GM13976 (cell line): ENCODE measurements at regions not wholly inside any gene's neighbourhood (a gene's known extent, or its start where the extent isn't known, plus 50 kb on each side); places are given as distances from the start of the nearest gene placed in this dataset.

Experiments used
- DNase-seq: peaks from one replicate; pipeline ENCODE4 v3.0.0; 2012; ENCODE audit warnings: low spot score
- in situ Hi-C: fragments of 300-500 bp; cut with MboI; formaldehyde crosslinking; loops from one replicate; pipeline ENCODE4 v1.12.0; 2022; ENCODE audit warnings: low sequenced_read_pairs, mixed read lengths, inconsistent platforms; ENCODE audit not compliant: unreplicated experiment
- TF ChIP-seq, protein P1 (sequence below): IDR thresholded peaks from 2 replicates; pipeline ENCODE4 v1.5.1; 2012; ENCODE audit warnings: borderline replicate concordance, mild to moderate bottlenecking; ENCODE audit not compliant: insufficient read depth; ENCODE audit errors: extremely low read depth, missing control alignments, control extremely low read depth

DNA sequence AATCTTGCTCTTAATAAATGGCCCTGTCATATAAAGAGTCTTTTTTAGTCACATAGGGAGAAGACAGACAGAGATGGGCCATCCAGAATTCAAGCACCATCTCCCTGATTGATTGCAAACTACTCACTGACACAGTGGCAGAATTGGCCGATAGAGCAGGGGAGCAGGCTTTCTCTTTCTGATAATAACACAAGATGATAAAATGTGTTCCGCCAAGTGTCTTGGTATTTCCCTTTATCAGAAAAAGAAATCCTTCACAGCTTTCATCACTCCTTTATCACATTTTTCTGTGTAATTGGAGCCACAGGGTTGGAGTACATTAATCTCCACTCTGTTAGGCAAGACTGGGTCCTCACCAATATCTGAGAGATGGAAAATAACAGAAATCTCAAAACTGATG lies 406.0 kb downstream of the TMEM135 start:
- TF ChIP-seq, protein P1, sequence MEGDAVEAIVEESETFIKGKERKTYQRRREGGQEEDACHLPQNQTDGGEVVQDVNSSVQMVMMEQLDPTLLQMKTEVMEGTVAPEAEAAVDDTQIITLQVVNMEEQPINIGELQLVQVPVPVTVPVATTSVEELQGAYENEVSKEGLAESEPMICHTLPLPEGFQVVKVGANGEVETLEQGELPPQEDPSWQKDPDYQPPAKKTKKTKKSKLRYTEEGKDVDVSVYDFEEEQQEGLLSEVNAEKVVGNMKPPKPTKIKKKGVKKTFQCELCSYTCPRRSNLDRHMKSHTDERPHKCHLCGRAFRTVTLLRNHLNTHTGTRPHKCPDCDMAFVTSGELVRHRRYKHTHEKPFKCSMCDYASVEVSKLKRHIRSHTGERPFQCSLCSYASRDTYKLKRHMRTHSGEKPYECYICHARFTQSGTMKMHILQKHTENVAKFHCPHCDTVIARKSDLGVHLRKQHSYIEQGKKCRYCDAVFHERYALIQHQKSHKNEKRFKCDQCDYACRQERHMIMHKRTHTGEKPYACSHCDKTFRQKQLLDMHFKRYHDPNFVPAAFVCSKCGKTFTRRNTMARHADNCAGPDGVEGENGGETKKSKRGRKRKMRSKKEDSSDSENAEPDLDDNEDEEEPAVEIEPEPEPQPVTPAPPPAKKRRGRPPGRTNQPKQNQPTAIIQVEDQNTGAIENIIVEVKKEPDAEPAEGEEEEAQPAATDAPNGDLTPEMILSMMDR: no peak
- DNase-seq: no peak
- in situ Hi-C loops: no loop called here

DNA sequence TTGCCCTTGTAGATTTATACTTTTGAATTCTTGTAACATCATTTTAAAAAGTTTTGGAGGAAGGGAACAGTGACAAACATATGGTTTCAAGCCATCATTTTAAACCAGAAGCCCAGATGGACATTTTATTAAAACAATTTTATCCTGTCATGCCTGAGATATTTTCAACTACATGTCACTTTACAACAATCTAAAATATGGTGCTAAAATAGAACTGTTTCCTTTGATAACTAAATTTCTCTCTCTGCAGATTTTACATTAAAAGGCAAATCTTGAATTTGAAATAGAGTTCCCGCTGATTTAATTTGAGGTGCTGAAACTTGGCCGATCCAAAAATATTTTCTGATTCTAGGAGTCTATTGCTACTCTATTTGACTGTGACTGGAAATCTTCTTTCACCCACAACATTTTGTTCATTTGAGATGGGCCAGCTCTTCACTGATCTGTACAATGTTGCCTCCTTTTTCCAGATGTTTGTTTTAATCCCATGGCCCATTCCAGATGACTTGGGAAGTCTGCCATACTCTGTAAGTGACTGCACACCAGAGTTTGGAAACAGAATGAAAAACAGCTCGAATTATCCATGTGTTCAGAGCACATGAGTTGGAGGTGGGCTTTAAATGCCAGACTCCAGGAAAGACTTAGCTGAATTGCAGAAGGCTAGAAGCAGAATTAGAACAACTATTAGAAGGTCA lies 402.5 kb downstream of the TMEM135 start:
- in situ Hi-C loops: no loop called here
- DNase-seq: no peak
- TF ChIP-seq, protein P1: no peak

DNA sequence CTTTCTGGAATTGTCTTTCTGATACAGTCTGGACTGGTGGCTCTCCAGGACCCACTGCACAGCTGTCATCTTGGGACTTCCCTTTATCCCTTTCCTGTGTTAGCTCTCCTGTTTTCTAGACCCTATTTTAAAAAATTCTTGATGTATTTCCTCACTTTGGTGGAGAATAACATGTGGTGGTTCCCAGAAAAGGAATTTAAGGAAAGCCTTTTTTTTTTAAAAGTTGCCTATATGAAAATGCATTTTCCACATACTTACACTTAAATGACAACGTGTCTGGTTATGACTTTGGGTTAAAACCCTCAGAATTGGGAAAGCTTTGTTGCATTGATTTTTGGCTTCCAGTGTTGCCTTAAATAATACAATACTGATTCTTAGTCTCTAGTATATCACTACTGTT lies 400.7 kb downstream of the TMEM135 start:
- TF ChIP-seq, protein P1: no peak
- in situ Hi-C loops: no loop called here

DNA sequence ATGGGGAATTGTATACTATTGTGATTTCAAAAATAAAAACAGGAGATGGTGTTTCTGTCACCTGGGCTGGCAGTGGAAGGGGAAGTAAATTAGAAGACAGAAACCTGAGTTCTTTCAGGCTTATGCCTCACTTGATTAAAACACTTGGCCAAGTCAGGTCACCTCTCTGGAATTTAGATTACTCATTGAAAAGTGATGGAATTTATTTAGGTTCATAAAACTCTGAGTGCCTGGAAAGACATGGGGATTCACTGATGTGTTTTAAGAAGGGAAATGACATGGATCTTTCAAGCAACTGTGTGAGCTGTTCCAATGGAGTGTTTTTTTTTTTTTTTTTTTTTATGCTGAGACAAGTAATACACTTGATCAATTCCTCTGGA lies 400.1 kb downstream of the TMEM135 start:
- no peak for DNase-seq
- in situ Hi-C loops: no loop called here
- TF ChIP-seq, protein P1: no peak

More for the DNA sequence above, 400.7 kb downstream of the TMEM135 start:
- no peak for DNase-seq

DNA sequence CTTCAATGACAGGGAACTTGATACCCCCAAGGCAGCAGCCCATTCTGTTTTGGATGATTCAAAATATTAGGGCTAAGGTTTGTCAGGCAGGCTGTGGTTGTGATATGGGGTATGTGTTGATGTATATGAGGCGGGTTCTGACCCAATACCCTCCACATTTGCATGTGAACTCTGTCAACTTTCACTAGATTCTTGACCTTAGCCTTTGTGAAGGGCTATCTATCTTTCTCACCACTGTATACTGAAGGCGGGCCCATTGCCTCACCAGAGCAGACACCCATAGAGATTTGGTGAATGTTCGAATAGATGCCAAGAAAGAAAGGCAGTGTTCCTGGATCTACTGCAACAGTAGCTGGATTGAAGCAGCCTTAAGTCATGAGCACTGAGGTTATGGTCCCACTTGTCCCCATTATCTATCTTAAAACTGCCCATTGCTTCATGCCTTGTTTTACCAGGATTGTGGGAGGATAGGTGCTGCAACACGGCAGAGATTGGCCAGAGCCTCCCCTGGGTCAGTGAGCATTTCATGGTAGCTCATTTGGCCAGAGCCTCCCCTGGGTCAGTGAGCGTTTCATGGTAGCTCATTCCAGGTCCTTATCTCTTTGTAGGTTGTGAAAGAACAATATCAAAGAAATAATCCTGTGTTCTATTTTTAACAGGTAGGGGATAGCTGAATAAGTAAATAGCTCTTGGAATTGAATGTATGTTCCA lies 399.6 kb downstream of the TMEM135 start:
- DNase-seq: no peak
- TF ChIP-seq, protein P1: no peak
- in situ Hi-C loops: no loop called here

DNA sequence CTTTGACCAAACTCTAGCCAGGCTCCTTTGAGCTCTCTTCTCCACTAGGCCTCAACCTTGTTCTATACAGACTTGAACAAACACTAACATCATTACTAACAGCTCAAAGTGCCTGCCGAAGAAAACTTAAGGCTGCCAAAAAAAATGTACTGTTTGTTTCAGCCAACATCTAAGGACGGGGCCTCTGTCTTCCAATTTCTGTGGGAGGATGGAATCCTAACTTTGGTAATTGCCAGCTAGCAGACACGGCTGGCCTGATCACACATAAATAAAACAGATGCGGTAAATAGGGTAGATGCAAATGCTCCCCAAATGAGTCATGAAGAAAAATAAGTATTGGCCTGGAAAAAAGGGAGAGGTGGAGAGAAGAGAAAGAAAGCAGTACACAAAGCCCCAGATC lies 394.3 kb downstream of the TMEM135 start:
- TF ChIP-seq, protein P1: no peak
- no peak for DNase-seq
- in situ Hi-C loops: no loop called here
